Cardiac muscle cell (in vitro differentiated cells and primary cell): ENCODE measurements at regions not wholly inside any gene's neighbourhood (a gene's known extent, or its start where the extent isn't known, plus 50 kb on each side); places are given as distances from the start of the nearest gene placed in this dataset.

ENCODE experiments used
- DNase-seq, 2 donors: peaks; one replicate each; pipeline versions ENCODE4 v3.0.0 to v3.0.0-alpha.2; 2010 to 2017; ENCODE audit warnings: low read depth in 1 of 2, low spot score in 1 of 2
- H3K27ac ChIP-seq: fragments of 200-600 bp; sonication (generic); 2 replicates; pipeline ENCODE4 v1.5.1; 2016
- H3K27me3 ChIP-seq: fragments of 200-600 bp; sonication (generic); 2 replicates; pipeline ENCODE4 v1.6.0; 2016; ENCODE audit warnings: control low read depth
- H3K36me3 ChIP-seq: fragments of 200-600 bp; sonication (generic); 2 replicates; pipeline ENCODE4 v1.5.1; 2016; ENCODE audit warnings: control low read depth
- H3K4me1 ChIP-seq: fragments of 200-600 bp; sonication (generic); 2 replicates; pipeline ENCODE4 v1.8.1; 2017; ENCODE audit warnings: low read depth, mild to moderate bottlenecking, mixed run types
- H3K4me3 ChIP-seq: fragments of 200-600 bp; sonication (generic); 2 replicates; pipeline ENCODE4 v1.5.1; 2016; ENCODE audit warnings: mild to moderate bottlenecking
- H3K9me3 ChIP-seq: fragments of 200-600 bp; sonication (generic); 2 replicates; pipeline ENCODE4 v1.5.1; 2017; ENCODE audit warnings: low read depth, mild to moderate bottlenecking, control low read depth
- TF ChIP-seq, protein P1 (sequence below): IDR thresholded peaks from 2 replicates; pipeline ENCODE4 v1.5.1; 2012; ENCODE audit warnings: low read depth, mild to moderate bottlenecking, low read length

DNA sequence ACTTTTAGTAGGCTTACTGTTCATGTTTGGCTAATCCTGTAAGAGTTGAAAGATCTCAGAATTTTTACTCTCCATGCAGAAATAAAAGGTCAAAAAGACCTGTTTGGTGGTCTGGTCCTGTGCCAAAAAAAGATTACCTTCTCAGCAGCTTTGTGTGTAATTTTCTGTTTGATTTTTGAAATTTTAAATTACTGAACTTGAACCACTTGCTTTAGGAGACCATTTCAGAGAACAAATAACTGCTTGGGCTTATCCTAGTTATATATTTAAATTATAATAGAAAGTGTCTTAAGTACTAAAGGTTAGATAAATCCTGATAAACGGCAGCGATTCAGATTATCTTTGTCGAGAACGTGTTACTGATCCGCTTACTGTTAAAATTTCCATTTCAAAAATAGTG lies 118.3 kb upstream of the GRIK2 start:
- H3K27ac ChIP-seq, result no peak overlapping the region
- peaks cover 3% of the 10 kb centered on the region for H3K4me1 ChIP-seq
- TF ChIP-seq, protein P1, sequence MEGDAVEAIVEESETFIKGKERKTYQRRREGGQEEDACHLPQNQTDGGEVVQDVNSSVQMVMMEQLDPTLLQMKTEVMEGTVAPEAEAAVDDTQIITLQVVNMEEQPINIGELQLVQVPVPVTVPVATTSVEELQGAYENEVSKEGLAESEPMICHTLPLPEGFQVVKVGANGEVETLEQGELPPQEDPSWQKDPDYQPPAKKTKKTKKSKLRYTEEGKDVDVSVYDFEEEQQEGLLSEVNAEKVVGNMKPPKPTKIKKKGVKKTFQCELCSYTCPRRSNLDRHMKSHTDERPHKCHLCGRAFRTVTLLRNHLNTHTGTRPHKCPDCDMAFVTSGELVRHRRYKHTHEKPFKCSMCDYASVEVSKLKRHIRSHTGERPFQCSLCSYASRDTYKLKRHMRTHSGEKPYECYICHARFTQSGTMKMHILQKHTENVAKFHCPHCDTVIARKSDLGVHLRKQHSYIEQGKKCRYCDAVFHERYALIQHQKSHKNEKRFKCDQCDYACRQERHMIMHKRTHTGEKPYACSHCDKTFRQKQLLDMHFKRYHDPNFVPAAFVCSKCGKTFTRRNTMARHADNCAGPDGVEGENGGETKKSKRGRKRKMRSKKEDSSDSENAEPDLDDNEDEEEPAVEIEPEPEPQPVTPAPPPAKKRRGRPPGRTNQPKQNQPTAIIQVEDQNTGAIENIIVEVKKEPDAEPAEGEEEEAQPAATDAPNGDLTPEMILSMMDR, result no peak
- no peak overlapping the region for H3K4me3 ChIP-seq
- no peak for DNase-seq
- no peaks in the 10 kb centered on the region for H3K36me3 ChIP-seq
- no peaks in the 10 kb centered on the region for H3K27me3 ChIP-seq
- no peaks in the 10 kb centered on the region for H3K9me3 ChIP-seq

GRCh38 chr6:101276066-101276465 lies 117.4 kb upstream of the GRIK2 start:
- Histone ChIP-seq H3K4me3 (no peak overlapping the region), H3K27ac (no peak overlapping the region), H3K9me3 (no peaks in the 10 kb centered on the region), H3K36me3 (no peaks in the 10 kb centered on the region), H3K4me1 (peaks cover 3% of the 10 kb centered on the region), H3K27me3 (no peaks in the 10 kb centered on the region)
- TF ChIP-seq, protein P1, result no peak
- peak in 1 of 2 donors; percentile 3 for DNase-seq

DNA sequence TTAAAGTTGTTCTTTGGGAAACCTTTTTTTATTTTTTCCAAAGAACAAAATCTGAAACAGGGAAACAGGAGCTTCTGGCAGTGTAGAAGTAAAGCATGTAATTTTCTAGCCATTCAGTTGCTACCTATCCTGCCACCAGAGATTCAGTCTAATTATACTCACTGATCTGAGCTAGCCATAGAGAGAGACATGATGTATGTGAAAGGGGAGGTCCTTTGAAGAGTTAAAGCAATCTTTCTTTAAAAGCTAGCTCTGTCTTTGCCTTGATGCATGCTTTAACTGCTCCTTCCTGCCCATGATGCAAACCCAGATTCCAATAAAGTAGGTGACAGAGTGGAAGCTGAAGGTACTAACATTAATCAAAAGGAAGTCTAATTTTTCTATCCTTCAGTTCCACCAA lies 114.1 kb upstream of the GRIK2 start:
- Histone ChIP-seq H3K9me3 (no peaks in the 10 kb centered on the region), H3K27ac (no peak overlapping the region), H3K27me3 (no peaks in the 10 kb centered on the region), H3K36me3 (no peaks in the 10 kb centered on the region), H3K4me1 (peaks cover 3% of the 10 kb centered on the region), H3K4me3 (no peak overlapping the region)
- DNase-seq, result no peak
- TF ChIP-seq, protein P1, result no peak

DNA sequence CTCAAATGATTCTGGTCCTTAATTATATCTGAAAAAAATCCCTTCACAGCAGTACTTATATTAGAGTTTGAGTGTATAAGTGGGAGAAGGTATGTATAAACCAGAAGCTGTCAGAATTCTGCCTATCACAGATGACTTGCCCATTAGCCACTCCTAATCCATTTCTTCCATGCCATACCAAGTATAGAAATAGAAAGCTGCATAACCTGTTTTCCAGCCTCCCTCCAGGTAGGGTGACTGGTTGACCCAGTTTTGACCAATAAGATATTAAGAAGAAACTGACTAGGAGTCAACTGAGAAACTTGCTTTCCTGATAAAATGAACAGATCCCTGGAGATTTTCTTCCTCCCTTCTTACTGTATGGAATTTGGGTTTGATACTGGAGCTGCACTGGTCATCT lies 112.2 kb upstream of the GRIK2 start:
- Histone ChIP-seq H3K9me3 (no peaks in the 10 kb centered on the region), H3K27ac (no peak overlapping the region), H3K4me3 (no peak overlapping the region), H3K27me3 (no peaks in the 10 kb centered on the region), H3K36me3 (no peaks in the 10 kb centered on the region), H3K4me1 (no peaks in the 10 kb centered on the region)
- DNase-seq, result no peak
- TF ChIP-seq, protein P1, result no peak

DNA sequence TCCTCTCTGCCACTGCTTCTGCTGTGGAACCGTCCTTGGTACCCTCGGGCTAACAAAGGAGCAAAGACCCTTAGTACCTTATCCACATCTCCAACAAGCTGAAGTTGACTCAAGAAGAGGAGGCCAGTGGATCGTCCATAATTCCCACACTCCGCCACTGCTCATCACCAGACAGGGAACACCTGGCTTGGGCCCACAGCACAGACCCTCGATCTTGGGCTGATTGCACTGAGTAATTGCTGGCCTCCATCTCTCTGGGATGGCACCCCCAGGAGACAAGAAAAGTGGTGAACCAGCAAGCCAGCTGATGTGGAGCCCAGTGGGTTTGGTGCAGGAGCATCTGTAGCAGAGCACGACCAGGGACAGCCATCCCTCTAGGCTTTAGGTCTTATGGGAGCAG lies 109.4 kb upstream of the GRIK2 start:
- no peak overlapping the region for H3K4me3 ChIP-seq
- no peaks in the 10 kb centered on the region for H3K27me3 ChIP-seq
- TF ChIP-seq, protein P1, result no peak
- no peak for DNase-seq
- H3K4me1 ChIP-seq, result no peaks in the 10 kb centered on the region
- H3K9me3 ChIP-seq, result no peaks in the 10 kb centered on the region
- no peaks in the 10 kb centered on the region for H3K36me3 ChIP-seq
- H3K27ac ChIP-seq, result no peak overlapping the region

DNA sequence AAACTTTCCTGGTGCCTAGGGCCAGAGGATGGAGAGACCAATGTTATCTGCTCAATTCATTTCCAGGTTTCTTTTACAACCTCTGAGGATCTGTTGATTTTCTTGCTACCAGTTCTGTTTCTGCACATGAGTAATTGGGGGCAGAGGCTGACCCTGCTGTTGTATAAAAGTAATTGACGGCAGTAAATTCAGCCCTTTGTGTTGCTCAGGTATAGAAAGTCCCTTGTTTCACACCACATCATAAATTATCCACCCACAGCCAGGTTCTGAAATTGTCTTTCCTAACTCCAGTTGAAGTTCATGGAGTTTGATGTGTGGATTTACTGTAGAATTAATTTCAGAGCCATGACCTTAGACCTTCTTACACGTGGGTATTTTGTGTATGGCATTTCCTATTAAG lies 107.4 kb upstream of the GRIK2 start:
- TF ChIP-seq, protein P1, result no peak
- H3K4me1 ChIP-seq, result no peaks in the 10 kb centered on the region
- H3K27me3 ChIP-seq, result no peaks in the 10 kb centered on the region
- H3K4me3 ChIP-seq, result no peak overlapping the region
- H3K9me3 ChIP-seq, result no peaks in the 10 kb centered on the region
- no peaks in the 10 kb centered on the region for H3K36me3 ChIP-seq
- DNase-seq, result no peak
- no peak overlapping the region for H3K27ac ChIP-seq
